CD14-positive monocyte (primary cell): ENCODE measurements at regions not wholly inside any gene's neighbourhood (a gene's known extent, or its start where the extent isn't known, plus 50 kb on each side); places are given as distances from the start of the nearest gene placed in this dataset.

Source experiments
- DNase-seq, 3 donors: peaks; one replicate each; pipeline ENCODE4 v3.0.0-alpha.2; 2011 to 2022
- H2AFZ ChIP-seq: 2 replicates; pipeline ENCODE4 v1.6.0; 2012; ENCODE audit warnings: mild to moderate bottlenecking, low read depth, low read length, inconsistent platforms; ENCODE audit not compliant: insufficient read depth, poor library complexity, severe bottlenecking
- H3K27ac ChIP-seq, 2 donors: 1 replicate in 1 of 2; 2 replicates in 1 of 2; pipeline ENCODE4 v1.5.1; 2012 to 2013; ENCODE audit warnings: low read length in 2 of 2, control low read depth in 1 of 2, inconsistent platforms in 1 of 2, low read depth in 1 of 2, mild to moderate bottlenecking in 1 of 2
- H3K27me3 ChIP-seq, 2 donors: one replicate each; pipeline versions ENCODE4 v1.6.0 to v1.6.1; 2011 to 2013; ENCODE audit warnings: low read length in 2 of 2; ENCODE audit not compliant: control insufficient read depth in 2 of 2, insufficient read depth in 2 of 2
- H3K36me3 ChIP-seq, 2 donors: replicated peaks in 1 of 2; 1 replicate in 1 of 2; 2 replicates in 1 of 2; pipeline versions ENCODE4 v1.5.1 to v1.6.1; 2012 to 2013; ENCODE audit warnings: low read length in 2 of 2, control low read depth in 1 of 2, inconsistent platforms in 1 of 2, mild to moderate bottlenecking in 1 of 2; ENCODE audit not compliant: insufficient read depth in 2 of 2, control insufficient read depth in 1 of 2
- H3K4me1 ChIP-seq, 2 donors: 1 replicate in 1 of 2; 2 replicates in 1 of 2; pipeline versions ENCODE4 v1.5.1 to v1.6.1; 2012 to 2013; ENCODE audit warnings: low read length in 2 of 2, control low read depth in 1 of 2, inconsistent platforms in 1 of 2, mild to moderate bottlenecking in 1 of 2, moderate library complexity in 1 of 2; ENCODE audit not compliant: insufficient read depth in 2 of 2, control insufficient read depth in 1 of 2
- H3K4me2 ChIP-seq: replicated peaks from 2 replicates; pipeline ENCODE3; 2012; ENCODE audit warnings: low read length, moderate library complexity, mild to moderate bottlenecking; ENCODE audit not compliant: poor library complexity, severe bottlenecking; ENCODE audit errors: extremely low read depth
- H3K4me3 ChIP-seq, 3 experiments: fragments of 200-600 bp in 1 of 3; sonication (generic) in 1 of 3; replicated peaks in 1 of 3; 1 replicate in 2 of 3; 2 replicates in 1 of 3; pipeline ENCODE4 v1.5.1; 2011 to 2013; ENCODE audit warnings: low read length in 3 of 3, mild to moderate bottlenecking in 3 of 3, control low read depth in 2 of 3, low read depth in 2 of 3, inconsistent platforms in 1 of 3, moderate library complexity in 1 of 3
- H3K79me2 ChIP-seq: 2 replicates; pipeline ENCODE4 v1.6.0; 2012; ENCODE audit warnings: mild to moderate bottlenecking, control low read depth, inconsistent platforms, low read length, moderate library complexity; ENCODE audit not compliant: insufficient read depth
- H3K9ac ChIP-seq: 2 replicates; pipeline ENCODE4 v1.6.0; 2017; ENCODE audit warnings: low read length, mild to moderate bottlenecking; ENCODE audit not compliant: insufficient read depth, poor library complexity, severe bottlenecking
- H3K9me3 ChIP-seq, 2 donors: replicated peaks in 1 of 2; 1 replicate in 1 of 2; 2 replicates in 1 of 2; pipeline versions ENCODE4 v1.5.1 to v1.6.1; 2012 to 2013; ENCODE audit warnings: low read length in 2 of 2, control low read depth in 1 of 2; ENCODE audit not compliant: control insufficient read depth in 1 of 2, insufficient read depth in 1 of 2
- H4K20me1 ChIP-seq: 2 replicates; pipeline ENCODE4 v1.6.0; 2012; ENCODE audit warnings: mild to moderate bottlenecking, low read length, control low read depth, moderate library complexity; ENCODE audit not compliant: insufficient read depth
- H3K27ac Mint-ChIP-seq, 7 donors: one replicate each; pipeline ENCODE4 v1.8.0; 2020; ENCODE audit warnings: mild to moderate bottlenecking in 7 of 7, mixed read lengths in 7 of 7, moderate library complexity in 6 of 7, inconsistent platforms in 2 of 7
- H3K27me3 Mint-ChIP-seq, 3 donors: one replicate each; pipeline ENCODE4 v1.8.0; 2021 to 2022; ENCODE audit warnings: low read depth in 3 of 3, mild to moderate bottlenecking in 3 of 3, mixed read lengths in 3 of 3, moderate library complexity in 3 of 3, inconsistent platforms in 1 of 3
- H3K36me3 Mint-ChIP-seq, 2 donors: one replicate each; pipeline ENCODE4 v1.8.0; 2020; ENCODE audit warnings: mixed read lengths in 2 of 2, inconsistent platforms in 1 of 2, mild to moderate bottlenecking in 1 of 2
- H3K4me1 Mint-ChIP-seq: one replicate; pipeline ENCODE4 v1.8.0; 2020; ENCODE audit warnings: mild to moderate bottlenecking, mixed read lengths
- H3K4me3 Mint-ChIP-seq, 2 donors: one replicate each; pipeline ENCODE4 v1.8.0; 2020; ENCODE audit warnings: mild to moderate bottlenecking in 2 of 2, mixed read lengths in 2 of 2, moderate library complexity in 1 of 2
- H3K9me3 Mint-ChIP-seq, 7 donors: one replicate each; pipeline ENCODE4 v1.8.0; 2020 to 2022; ENCODE audit warnings: mixed read lengths in 7 of 7, mild to moderate bottlenecking in 6 of 7, moderate library complexity in 6 of 7, inconsistent platforms in 2 of 7
- WGBS: methylation state at CpG from one replicate; pipeline ENCODE4 v1.1.5; 2013; ENCODE audit warnings: missing lambda C conversion rate; ENCODE audit not compliant: insufficient coverage; 5-methylcytosine and 5-hydroxymethylcytosine counted together
- intact Hi-C, 2 donors: fragments of 100-400 bp; cut with micrococcal nuclease; formaldehyde crosslinking; loops; one replicate each; pipeline versions ENCODE4 v1.15.0 to v1.15.1; 2023
- TF ChIP-seq, protein P1 (sequence below): fragments of 200-600 bp; IDR thresholded peaks from one replicate; pipeline ENCODE4 v1.8.0; 2022; ENCODE audit warnings: antibody characterized with exemption, mild to moderate bottlenecking

DNA sequence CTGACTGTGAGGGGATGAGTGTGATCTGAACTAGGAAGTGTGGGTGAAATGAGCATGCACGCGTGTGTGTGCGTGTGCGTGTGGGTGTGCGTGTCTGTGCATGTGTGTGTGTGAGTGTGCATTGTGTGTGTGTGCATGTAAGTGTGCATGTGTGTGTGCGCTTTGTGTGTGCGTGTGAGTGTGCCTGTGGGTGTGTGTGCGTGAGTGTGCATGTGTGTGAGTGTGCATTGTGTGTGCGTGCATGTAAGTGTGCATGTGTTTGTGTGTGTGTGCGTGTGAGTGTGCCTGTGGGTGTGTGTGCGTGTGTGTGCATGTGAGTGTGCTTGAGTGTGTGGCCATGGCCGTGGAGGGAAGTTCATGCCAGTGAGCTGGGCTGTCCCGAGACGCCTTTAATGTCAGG lies 76.3 kb downstream of the RTP5 start:
- Histone ChIP-seq H4K20me1 (no peaks in the 10 kb centered on the region), H3K4me1 (no peaks in the 10 kb centered on the region), H3K9ac (no peak overlapping the region), H3K36me3 (no peaks in the 10 kb centered on the region), H3K4me2 (no peak overlapping the region), H3K79me2 (no peaks in the 10 kb centered on the region), H3K9me3 (peaks cover 0 to 5% of the 10 kb centered on the region in 2 donors), H3K27ac (no peak overlapping the region), H2AFZ (no peak overlapping the region), H3K27me3 (no peaks in the 10 kb centered on the region), H3K4me3 (no peak overlapping the region)
- Mint-ChIP-seq H3K36me3 (no peaks in the 10 kb centered on the region), H3K27ac (peak overlapping the region in 1 of 7 donors; percentile 3), H3K27me3 (peaks cover 0 to 5% (median 4%) of the 10 kb centered on the region in 3 donors), H3K9me3 (peaks cover 0 to 8% (median 4%) of the 10 kb centered on the region in 7 donors), H3K4me3 (no peak overlapping the region), H3K4me1 (peaks cover 8% of the 10 kb centered on the region)
- no peak for DNase-seq
- WGBS = 91% methylated on average over 8 of the region's 14 CpGs
- TF ChIP-seq, protein P1, sequence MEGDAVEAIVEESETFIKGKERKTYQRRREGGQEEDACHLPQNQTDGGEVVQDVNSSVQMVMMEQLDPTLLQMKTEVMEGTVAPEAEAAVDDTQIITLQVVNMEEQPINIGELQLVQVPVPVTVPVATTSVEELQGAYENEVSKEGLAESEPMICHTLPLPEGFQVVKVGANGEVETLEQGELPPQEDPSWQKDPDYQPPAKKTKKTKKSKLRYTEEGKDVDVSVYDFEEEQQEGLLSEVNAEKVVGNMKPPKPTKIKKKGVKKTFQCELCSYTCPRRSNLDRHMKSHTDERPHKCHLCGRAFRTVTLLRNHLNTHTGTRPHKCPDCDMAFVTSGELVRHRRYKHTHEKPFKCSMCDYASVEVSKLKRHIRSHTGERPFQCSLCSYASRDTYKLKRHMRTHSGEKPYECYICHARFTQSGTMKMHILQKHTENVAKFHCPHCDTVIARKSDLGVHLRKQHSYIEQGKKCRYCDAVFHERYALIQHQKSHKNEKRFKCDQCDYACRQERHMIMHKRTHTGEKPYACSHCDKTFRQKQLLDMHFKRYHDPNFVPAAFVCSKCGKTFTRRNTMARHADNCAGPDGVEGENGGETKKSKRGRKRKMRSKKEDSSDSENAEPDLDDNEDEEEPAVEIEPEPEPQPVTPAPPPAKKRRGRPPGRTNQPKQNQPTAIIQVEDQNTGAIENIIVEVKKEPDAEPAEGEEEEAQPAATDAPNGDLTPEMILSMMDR = no peak
- intact Hi-C loops = no loop called here

- Histone ChIP-seq H3K36me3 (no peaks in the 10 kb centered on the region), H3K4me2 (no peak overlapping the region), H3K79me2 (no peaks in the 10 kb centered on the region), H4K20me1 (no peaks in the 10 kb centered on the region), H3K9me3 (peaks cover 0 to 5% of the 10 kb centered on the region in 2 donors), H3K9ac (no peak overlapping the region), H3K4me3 (no peak overlapping the region), H3K27me3 (no peaks in the 10 kb centered on the region), H2AFZ (no peak overlapping the region), H3K4me1 (no peaks in the 10 kb centered on the region), H3K27ac (no peak overlapping the region)
- Mint-ChIP-seq H3K4me1 (peaks cover 9% of the 10 kb centered on the region), H3K9me3 (peaks cover 0 to 8% (median 4%) of the 10 kb centered on the region in 7 donors), H3K27me3 (peaks cover 0 to 5% (median 4%) of the 10 kb centered on the region in 3 donors), H3K27ac (no peak overlapping the region), H3K36me3 (no peaks in the 10 kb centered on the region), H3K4me3 (no peak overlapping the region)
- WGBS = 94% methylated on average over 27 of the region's 32 CpGs
- TF ChIP-seq, protein P1 = no peak
- intact Hi-C loops = no loop called here
- DNase-seq = no peak
These were observed 76.9 kb downstream of the RTP5 start for GRCh38 chr2:241946306-241947003.
